ENCODE measurements at regions not wholly inside any gene's neighbourhood (a gene's known extent, or its start where the extent isn't known, plus 50 kb on each side); places are given as distances from the start of the nearest gene placed in this dataset.

GRCh38 chr12:130258863-130259262, 78.8 kb upstream of the PIWIL1 start:
- TF ChIP-seq CTCF (IDR thresholded peaks at IDR 0.05; ENCODE audit: low read depth, low read length) (no peak), POLR2A (IDR thresholded peaks at IDR 0.05; ENCODE audit: extremely low read depth, insufficient read length) (no peak), MYC (IDR thresholded peaks at IDR 0.05; ENCODE audit: low read depth, low read length) (no peak), MAX (IDR thresholded peaks at IDR 0.05; ENCODE audit: low read depth, low read length) (no peak)

Data from NB4 (cell line).